SK-N-MC (cell line): ENCODE measurements at regions not wholly inside any gene's neighbourhood (a gene's known extent, or its start where the extent isn't known, plus 50 kb on each side); places are given as distances from the start of the nearest gene placed in this dataset.

Source experiments
- EZH2 ChIP-seq: fragments of 200-600 bp; sonication (generic); IDR thresholded peaks from one replicate; pipeline ENCODE4 v1.6.1; 2017; ENCODE audit warnings: antibody characterized with exemption
- POLR2AphosphoS5 ChIP-seq: IDR thresholded peaks from 2 replicates; pipeline ENCODE4 v1.6.1; 2012; ENCODE audit warnings: mild to moderate bottlenecking, low read depth, low read length, borderline replicate concordance

DNA sequence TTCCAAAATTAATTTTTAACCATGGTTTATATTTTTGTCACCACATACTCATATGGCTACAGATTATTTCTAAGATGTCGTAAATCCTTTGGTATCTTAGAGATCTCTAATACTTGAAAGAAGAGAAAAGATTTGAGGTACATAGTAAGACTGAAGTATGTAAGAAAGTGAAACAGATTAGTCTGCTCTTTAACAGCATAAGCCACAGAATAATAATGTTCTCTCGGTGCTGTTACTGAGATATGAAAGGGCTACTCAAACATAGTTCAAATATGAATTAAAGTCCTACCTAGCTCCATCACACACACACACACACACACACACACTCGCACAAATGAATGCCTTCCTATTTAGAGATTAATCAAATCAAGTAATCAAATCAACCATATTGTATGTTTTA lies 274.1 kb upstream of the PCDH18 start:
- no peak for TF ChIP-seq POLR2AphosphoS5
- TF ChIP-seq EZH2 = no peak
